HS-5 (cell line): ENCODE measurements at regions not wholly inside any gene's neighbourhood (a gene's known extent, or its start where the extent isn't known, plus 50 kb on each side); places are given as distances from the start of the nearest gene placed in this dataset.
"Not testable (repeated sequence)": the region's sequence is repeated elsewhere in the genome, so short reads cannot be mapped to it uniquely, and the experiment has no call there.

Experiments used
- DNase-seq: peaks from one replicate; pipeline ENCODE4 v3.0.0-alpha.2; 2012; ENCODE audit warnings: low read depth

GRCh38 chr1:38667626-38668025 is 191.9 kb downstream of the RRAGC start:
- DNase-seq = no peak

- DNase-seq = no peak
Measured at GRCh38 chr1:38662126-38662525, 197.4 kb downstream of the RRAGC start.

DNA sequence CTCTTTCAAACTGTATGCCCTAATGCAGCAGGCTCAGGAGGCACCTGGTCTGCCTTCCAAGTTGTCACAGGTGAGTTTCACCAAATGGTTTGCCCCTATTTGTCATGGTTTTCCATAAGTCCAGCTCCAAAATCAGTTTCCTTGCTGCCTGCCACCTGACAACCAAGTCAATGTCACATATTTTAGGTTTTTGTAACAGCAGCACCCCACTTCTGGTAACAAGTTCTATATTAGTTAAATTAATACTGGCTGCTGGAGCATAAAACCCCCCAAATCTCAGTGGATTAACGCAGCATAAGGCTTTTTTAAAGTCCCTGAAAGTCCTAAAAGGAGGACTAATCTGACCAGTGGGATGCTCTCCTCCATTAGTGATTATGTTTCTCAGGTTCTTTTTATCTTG is 200.7 kb downstream of the RRAGC start:
- DNase-seq = no peak

DNA sequence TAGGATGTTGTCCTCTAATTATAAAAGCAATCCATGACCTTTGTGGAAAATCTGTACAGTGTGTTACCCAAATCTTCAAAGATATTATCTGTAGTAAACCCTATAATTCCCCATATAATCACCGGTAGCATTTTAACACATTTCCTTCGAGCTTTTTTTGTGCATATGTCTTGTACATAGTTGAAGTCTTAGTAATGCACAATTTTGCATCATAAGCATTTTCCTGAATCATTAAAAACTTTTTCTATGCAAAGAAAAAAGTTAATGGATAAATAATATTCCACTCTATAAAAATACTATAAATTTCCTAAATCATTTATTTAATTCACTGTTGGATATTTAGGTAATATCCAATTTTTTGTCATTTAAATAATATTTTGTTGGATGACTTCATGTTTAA is 201.7 kb downstream of the RRAGC start:
- no peak for DNase-seq

DNA sequence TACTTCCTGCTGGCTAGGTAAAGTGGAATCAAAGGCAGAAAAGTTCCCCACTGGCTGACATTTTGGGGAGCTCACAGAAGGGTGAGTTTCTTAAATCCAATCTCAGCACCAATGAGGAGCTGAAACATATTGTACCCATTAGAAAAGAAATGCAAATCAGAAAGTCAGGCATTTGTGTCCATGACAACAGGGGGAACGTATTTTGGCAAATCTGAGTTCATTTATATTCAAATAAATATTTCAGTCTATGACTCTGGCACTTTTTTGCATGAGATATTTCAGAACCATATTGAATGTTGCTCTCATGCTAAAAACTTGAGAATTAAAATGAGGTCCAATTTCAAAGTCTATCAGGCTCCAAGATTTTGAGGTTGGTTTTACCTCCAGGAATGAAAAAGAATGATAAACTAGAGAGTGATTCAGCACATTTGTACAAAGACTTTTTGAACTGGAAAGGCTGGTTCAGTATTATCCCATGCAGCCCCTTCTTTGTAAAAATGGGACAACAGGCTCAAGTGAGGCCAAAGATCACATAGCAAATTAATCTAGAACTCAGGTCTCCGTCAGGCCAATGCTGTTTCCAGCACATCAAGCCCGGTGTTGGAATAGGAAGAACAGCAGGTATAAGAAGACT is 202.2 kb downstream of the RRAGC start:
- no peak for DNase-seq

DNA sequence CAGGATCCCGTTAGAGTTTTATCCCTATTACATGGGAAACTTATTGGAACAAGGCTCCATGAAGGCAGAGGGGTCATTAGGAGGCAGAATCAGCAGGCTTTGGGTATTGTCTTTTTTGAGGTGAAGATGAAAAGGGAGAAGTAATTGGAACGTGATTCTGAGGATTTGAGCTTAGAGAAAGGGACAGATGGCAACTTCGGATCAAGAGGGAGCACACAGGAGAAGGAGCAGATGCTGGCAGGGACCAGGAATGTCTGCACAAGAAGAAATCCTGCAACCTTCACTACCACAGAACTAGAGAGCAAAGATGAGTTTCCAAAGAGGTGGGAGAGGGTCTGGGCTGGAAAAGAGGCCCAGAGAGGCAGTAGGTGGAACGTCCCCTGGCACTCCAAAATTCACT is 202.8 kb downstream of the RRAGC start:
- no peak for DNase-seq

DNA sequence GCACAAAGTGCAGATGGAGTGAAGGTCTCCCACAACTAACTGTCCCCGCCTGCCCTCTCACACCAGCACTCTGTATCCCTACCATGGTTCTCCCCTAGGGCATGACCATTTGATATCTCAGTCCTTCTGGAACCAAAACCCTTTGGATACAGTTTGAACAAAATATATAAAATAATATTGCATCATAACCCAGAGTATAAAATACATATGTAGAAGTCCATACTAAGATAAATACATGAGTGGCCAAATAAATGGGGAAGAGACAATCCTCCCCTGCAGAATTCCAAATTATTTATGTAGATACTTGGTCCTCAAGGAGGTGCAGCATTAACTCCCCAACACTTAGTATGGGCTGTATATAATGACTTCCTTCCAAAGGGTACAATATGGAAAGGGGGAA is 207.4 kb downstream of the RRAGC start:
- DNase-seq = no peak

DNA sequence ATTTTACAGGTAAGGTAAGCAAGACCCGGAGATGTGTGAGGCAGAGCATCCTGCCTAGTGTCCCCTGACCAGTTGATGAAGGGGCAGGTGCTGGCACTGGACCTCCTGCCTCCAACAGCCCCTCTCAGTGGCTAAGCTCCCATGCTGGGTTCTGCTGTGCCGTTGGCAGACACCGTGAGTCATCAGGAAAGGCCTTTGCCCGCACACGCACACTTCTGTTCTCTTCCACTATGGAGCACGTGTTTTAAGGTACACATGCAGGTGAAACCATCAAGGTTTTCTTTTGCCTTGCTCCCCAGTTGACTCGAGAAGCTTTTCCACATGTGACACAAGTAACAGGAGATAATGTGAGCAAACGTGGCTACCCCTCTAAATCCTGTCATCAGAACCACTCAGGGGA is 207.9 kb downstream of the RRAGC start:
- DNase-seq = no peak

DNA sequence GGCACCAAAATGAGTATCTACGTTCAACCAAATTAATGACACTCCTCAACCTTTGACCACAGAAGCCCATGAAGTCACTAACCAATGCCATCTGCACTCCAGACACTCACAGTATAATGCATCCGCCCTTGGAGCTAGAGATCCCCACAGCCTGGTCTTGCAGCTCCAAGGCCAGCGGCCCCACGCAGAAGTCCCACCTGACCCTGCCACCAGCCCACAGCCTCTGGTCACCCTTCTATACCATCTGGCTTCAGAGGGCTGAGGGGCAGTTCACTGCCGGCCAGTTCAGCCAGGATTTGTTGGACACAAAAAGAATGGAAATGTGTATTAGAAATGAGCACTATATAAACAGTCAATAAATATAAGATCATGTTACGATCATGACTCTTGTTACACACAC is 211.2 kb downstream of the RRAGC start:
- DNase-seq = no peak

DNA sequence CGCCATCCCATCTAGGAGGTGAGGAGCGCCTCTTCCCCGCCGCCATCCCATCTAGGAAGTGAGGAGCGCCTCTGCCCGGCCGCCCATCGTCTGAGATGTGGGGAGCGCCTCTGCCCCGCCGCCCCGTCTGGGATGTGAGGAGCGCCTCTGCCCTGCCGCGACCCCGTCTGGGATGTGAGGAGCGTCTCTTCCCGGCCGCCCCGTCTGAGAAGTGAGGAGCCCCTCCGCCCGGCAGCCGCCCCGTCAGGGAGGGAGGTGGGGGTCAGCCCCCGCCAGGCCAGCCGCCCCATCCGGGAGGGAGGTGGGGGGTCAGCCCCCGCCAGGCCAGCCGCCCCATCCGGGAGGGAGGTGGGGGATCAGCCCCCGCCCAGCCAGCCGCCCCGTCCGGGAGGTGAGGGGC is 212.2 kb downstream of the RRAGC start:
- DNase-seq = not testable (repeated sequence)

- no peak for DNase-seq
Measured at GRCh38 chr1:38644092-38644491, 215.5 kb downstream of the RRAGC start.

DNA sequence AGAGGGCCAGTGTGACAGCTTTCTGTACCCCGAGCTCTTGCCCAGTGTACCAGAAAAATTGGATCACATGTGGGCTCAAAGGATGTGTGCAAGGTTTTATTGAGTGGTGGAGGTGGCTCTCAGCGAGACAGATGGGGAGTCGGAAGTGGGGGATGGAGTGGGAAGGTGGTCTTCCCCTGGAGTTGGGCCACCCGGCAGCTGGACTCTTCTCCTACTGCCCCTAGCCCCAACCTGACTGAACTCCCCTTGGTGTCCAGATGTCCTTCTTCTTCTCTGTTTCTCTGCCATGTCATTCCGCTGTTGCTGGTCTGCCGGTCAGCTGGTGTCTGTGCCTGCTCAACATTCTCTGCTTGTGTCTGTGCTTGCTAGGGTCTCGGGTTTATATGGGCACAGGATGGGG is 217.9 kb downstream of the RRAGC start:
- DNase-seq = no peak

- no peak for DNase-seq
Measured at GRCh38 chr1:38640371-38640770, 219.2 kb downstream of the RRAGC start.

DNA sequence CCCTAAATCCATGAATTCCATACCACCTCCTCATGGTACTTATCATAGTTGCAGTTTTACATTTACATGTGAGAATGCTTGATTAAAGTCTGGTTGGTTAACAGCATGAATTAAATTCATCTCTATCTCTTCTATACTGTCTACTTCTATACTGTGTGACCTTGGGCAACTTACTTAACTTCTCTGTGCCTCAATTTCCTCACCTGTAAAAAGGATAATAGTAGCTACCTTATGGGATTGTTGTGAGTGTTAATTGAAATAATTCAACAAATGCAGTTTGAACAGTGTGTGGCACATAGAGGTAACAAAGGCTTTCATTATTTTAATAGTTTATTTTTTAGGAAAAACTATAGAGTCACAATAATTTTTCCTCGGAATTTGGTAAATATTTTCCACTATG is 231.3 kb downstream of the RRAGC start:
- DNase-seq = no peak

DNA sequence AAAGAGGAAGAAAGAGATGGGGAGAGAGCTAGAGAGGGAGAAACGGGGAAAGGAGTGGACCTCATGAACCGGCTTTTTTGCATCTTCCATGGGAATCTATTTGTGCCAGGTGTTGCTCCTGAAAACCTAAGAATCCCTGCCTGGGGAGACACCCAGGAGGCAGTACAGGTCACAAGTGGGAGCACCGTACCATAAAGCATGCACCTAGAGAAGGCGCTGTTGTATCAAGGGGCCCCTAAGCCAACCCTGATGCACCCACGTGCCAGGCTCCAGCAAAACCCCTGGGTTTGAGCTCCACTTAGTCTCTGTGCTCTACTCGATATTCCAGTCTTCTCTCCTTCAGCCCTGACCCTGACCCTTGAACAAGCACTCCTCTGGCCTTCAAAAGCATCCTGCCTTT is 233.6 kb downstream of the RRAGC start:
- DNase-seq = no peak

DNA sequence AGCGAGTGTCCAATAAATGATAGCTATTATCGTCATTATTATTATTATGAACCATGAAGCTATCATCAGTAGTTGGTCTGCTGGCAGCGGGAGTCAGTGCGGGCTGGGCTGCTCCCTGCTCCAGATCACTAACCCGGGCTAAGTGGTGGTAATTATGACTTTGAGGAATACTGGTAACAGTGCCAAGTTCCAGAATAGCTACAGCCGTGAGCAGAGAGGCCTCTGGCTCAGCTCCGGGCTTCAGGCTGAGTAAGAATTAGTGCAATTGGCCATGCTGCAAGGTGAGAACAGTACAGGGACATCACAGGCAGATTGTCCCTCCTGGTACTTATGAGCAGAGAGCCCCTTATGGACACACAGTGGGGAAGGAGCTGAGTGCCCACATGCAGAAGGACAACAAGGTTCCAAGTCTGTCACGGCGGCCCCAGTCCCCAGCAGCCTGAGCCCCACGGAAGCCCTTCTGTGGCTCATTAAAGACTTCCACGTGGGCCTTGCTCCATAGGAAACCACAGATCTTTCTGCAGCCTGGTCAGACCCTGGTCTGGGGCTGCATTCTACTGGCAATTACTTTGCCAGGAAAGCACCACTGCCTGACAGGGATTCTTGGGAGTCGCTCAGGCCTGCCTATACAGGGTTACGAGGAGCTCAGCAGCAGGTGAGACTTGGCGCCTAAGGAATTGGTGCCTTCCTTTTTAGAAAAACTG is 235.1 kb downstream of the RRAGC start:
- no peak for DNase-seq

GRCh38 chr1:38623529-38623928 is 236.0 kb downstream of the RRAGC start:
- no peak for DNase-seq

- no peak for DNase-seq
Measured at GRCh38 chr1:38622197-38622596, 237.4 kb downstream of the RRAGC start.

GRCh38 chr1:38616846-38617245 is 242.7 kb downstream of the RRAGC start:
- no peak for DNase-seq

- no peak for DNase-seq
Measured at GRCh38 chr1:38615680-38616079, 243.9 kb downstream of the RRAGC start.

- DNase-seq = no peak
Measured at GRCh38 chr1:38614861-38615260, 244.7 kb downstream of the RRAGC start.

DNA sequence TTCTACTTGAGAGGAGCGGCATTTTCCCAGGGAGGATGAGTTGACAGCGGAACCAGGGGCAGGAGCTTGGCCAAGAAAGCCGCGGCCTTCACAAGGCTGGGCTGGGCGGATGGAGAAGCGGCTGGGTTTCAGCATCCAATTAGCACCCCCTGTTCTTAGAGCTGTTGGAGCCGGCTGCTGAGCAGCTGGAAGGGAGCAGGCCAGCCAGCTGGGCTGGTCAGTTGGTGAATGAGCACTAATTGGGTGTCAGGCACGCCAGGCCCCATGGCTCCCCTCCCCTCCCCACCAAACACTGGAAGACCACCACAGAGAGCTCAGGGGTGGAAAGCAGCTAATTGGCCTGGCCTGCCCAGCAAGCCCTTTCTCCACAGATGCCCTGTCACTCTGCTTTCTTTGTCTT is 245.6 kb downstream of the RRAGC start:
- no peak for DNase-seq

- DNase-seq = no peak
Measured at GRCh38 chr1:38612951-38613350, 246.6 kb downstream of the RRAGC start.

DNA sequence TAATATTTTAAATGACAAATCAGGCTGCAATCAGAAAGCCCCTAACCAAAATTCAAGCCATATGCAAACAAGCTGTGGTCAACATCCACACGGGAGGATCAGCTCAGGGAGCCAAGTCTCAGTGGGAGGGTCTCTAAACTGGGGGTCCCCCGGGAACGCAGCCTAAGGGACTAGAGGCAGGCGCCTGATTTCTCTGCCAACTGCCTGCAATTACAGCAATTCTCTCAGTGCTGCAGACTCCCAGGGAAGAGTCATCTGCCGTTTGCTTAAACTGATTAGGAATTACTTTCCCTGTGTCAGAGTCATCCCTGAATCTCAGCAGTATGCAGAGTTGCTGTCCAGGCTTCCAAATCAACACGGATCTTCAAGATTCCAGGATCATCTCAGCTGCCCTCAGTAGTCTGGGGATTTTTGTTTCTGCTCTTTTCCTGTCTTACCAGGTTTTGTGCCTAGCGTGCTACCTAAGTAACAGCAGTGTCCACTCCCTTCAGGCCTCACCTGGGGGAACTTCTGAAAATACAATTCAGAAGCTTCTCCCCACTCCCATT is 247.8 kb downstream of the RRAGC start:
- no peak for DNase-seq
